PC-3 (cell line): ENCODE measurements at regions not wholly inside any gene's neighbourhood (a gene's known extent, or its start where the extent isn't known, plus 50 kb on each side); places are given as distances from the start of the nearest gene placed in this dataset.

Source experiments
- CTCF ChIP-seq: fragments of 300-600 bp; sonication (generic); conservative IDR thresholded peaks from 2 replicates; pipeline ENCODE4 v1.5.1; 2017; ENCODE audit warnings: antibody characterized with exemption, low read depth, mild to moderate bottlenecking, low read length
- EZH2 ChIP-seq: fragments of 300-600 bp; sonication (generic); IDR thresholded peaks from one replicate; pipeline ENCODE4 v1.6.1; 2017; ENCODE audit warnings: antibody characterized with exemption, mild to moderate bottlenecking, low read length; ENCODE audit not compliant: unreplicated experiment
- EZH2phosphoT487 ChIP-seq: fragments of 300-600 bp; sonication (generic); IDR thresholded peaks from 2 replicates; pipeline ENCODE4 v1.6.1; 2018; ENCODE audit warnings: mild to moderate bottlenecking, antibody characterized with exemption, low read length, borderline replicate concordance

GRCh38 chr3:191094057-191094845 is 104.8 kb upstream of the OSTN start:
- no peak for TF ChIP-seq CTCF
- no peak for TF ChIP-seq EZH2phosphoT487
- no peak for TF ChIP-seq EZH2
